GM23338 (cell line): ENCODE measurements at regions not wholly inside any gene's neighbourhood (a gene's known extent, or its start where the extent isn't known, plus 50 kb on each side); places are given as distances from the start of the nearest gene placed in this dataset.

Source experiments
- ATAC-seq: fragments of 200-7000 bp; cut with Tn5 transposase; 3 replicates; pipeline ENCODE4 v1.9.1; 2020
- DNase-seq: peaks from one replicate; pipeline ENCODE4 v3.0.0-alpha.2; 2015; ENCODE audit warnings: low spot score
- H2AFZ ChIP-seq: fragments of 200-600 bp; sonication (generic); 2 replicates; pipeline ENCODE4 v1.8.0; 2016; ENCODE audit warnings: antibody characterized with exemption, mild to moderate bottlenecking, moderate library complexity
- H3F3A ChIP-seq: fragments of 200-600 bp; sonication (generic); replicated peaks from 2 replicates; pipeline ENCODE4 v1.8.0; 2017; ENCODE audit warnings: antibody characterized with exemption, mixed run types, low read depth
- H3K27ac ChIP-seq: fragments of 200-600 bp; sonication (generic); 2 replicates; pipeline ENCODE4 v1.6.1; 2016; ENCODE audit warnings: low read depth
- H3K27me3 ChIP-seq: fragments of 200-600 bp; sonication (generic); 2 replicates; pipeline ENCODE4 v1.8.0; 2016; ENCODE audit warnings: mild to moderate bottlenecking, mixed run types, moderate library complexity; ENCODE audit not compliant: insufficient read depth
- H3K36me3 ChIP-seq: fragments of 200-600 bp; sonication (generic); 2 replicates; pipeline ENCODE4 v1.8.0; 2016; ENCODE audit warnings: mild to moderate bottlenecking; ENCODE audit not compliant: insufficient read depth
- H3K4me1 ChIP-seq: fragments of 200-600 bp; sonication (generic); 2 replicates; pipeline ENCODE4 v1.8.0; 2016; ENCODE audit warnings: mild to moderate bottlenecking, moderate library complexity; ENCODE audit not compliant: insufficient read depth
- H3K4me2 ChIP-seq: fragments of 200-600 bp; sonication (generic); 2 replicates; pipeline ENCODE4 v1.7.1; 2017; ENCODE audit warnings: mixed run types
- H3K4me3 ChIP-seq: fragments of 200-600 bp; sonication (generic); 2 replicates; pipeline ENCODE4 v1.6.1; 2016; ENCODE audit warnings: mixed run types
- H3K79me2 ChIP-seq: fragments of 200-600 bp; sonication (generic); replicated peaks from 2 replicates; pipeline ENCODE4 v1.8.0; 2017; ENCODE audit warnings: mild to moderate bottlenecking; ENCODE audit not compliant: insufficient read depth
- H3K9me2 ChIP-seq: fragments of 200-600 bp; sonication (generic); 2 replicates; pipeline ENCODE4 v1.8.0; 2017; ENCODE audit not compliant: insufficient read depth
- H4K20me1 ChIP-seq: fragments of 200-600 bp; sonication (generic); replicated peaks from 2 replicates; pipeline ENCODE4 v1.8.0; 2017; ENCODE audit warnings: mild to moderate bottlenecking; ENCODE audit not compliant: insufficient read depth
- H3K27ac Mint-ChIP-seq: 2 replicates; pipeline ENCODE4 v1.8.0; 2020; ENCODE audit warnings: inconsistent platforms, mild to moderate bottlenecking, moderate library complexity, mixed read lengths
- H3K27me3 Mint-ChIP-seq: 3 replicates; pipeline ENCODE4 v1.8.0; 2022; ENCODE audit warnings: low read depth, mild to moderate bottlenecking, moderate library complexity, mixed read lengths, inconsistent platforms; ENCODE audit not compliant: insufficient read depth, poor library complexity
- H3K36me3 Mint-ChIP-seq: 3 replicates; pipeline ENCODE4 v1.8.0; 2021; ENCODE audit warnings: low read depth, mild to moderate bottlenecking, inconsistent platforms, moderate library complexity, mixed read lengths
- H3K4me1 Mint-ChIP-seq: 3 replicates; pipeline ENCODE4 v1.8.0; 2020; ENCODE audit warnings: mild to moderate bottlenecking, inconsistent platforms, mixed read lengths
- H3K4me3 Mint-ChIP-seq: 3 replicates; pipeline ENCODE4 v1.8.0; 2021; ENCODE audit warnings: moderate library complexity, mild to moderate bottlenecking, inconsistent platforms, mixed read lengths
- H3K9me3 Mint-ChIP-seq: 3 replicates; pipeline ENCODE4 v1.8.0; 2020; ENCODE audit warnings: moderate library complexity, mild to moderate bottlenecking, inconsistent platforms, mixed read lengths
- CREB1 ChIP-seq: fragments of 250-450 bp; sonication (Bioruptor Pico); IDR thresholded peaks from 2 replicates; pipeline ENCODE4 v1.5.0; 2020; ENCODE audit warnings: low read depth, mild to moderate bottlenecking, moderate library complexity
- CTCF ChIP-seq, 2 experiments: fragments of 200-600 bp in 1 of 2; sonication (generic) in 1 of 2; conservative IDR thresholded peaks; 2 replicates each; pipeline versions ENCODE4 v1.5.1 to v1.6.1; 2016 to 2017; ENCODE audit warnings: antibody characterized with exemption in 2 of 2, low read depth in 2 of 2, mild to moderate bottlenecking in 2 of 2, moderate library complexity in 1 of 2
- EZH2 ChIP-seq: fragments of 200-600 bp; sonication (generic); IDR thresholded peaks from one replicate; pipeline ENCODE4 v1.8.0; 2017; ENCODE audit warnings: antibody characterized with exemption, mild to moderate bottlenecking, low read depth; ENCODE audit not compliant: unreplicated experiment
- EZH2phosphoT487 ChIP-seq: fragments of 200-600 bp; sonication (generic); IDR thresholded peaks from one replicate; pipeline ENCODE4 v1.8.1; 2018; ENCODE audit warnings: antibody characterized with exemption; ENCODE audit not compliant: unreplicated experiment
- JUNB ChIP-seq: IDR thresholded peaks from one replicate; pipeline ENCODE4 v1.6.1; 2016; ENCODE audit warnings: antibody characterized with exemption; ENCODE audit not compliant: unreplicated experiment
- NANOG ChIP-seq: IDR thresholded peaks from 2 replicates; pipeline ENCODE4 v1.6.1; 2016; ENCODE audit warnings: antibody characterized with exemption, borderline replicate concordance
- REST ChIP-seq: IDR thresholded peaks from one replicate; pipeline ENCODE4 v1.6.1; 2018; ENCODE audit warnings: antibody characterized with exemption; ENCODE audit not compliant: unreplicated experiment
- STAT1 ChIP-seq: IDR thresholded peaks from one replicate; pipeline ENCODE4 v1.6.1; 2016; ENCODE audit warnings: antibody characterized with exemption; ENCODE audit not compliant: unreplicated experiment
- ZNF114 ChIP-seq: fragments of 250-450 bp; sonication (Bioruptor Pico); IDR thresholded peaks from 2 replicates; pipeline ENCODE4 v1.5.0; 2020; ENCODE audit warnings: mild to moderate bottlenecking, moderate library complexity
- ZNF331 ChIP-seq: fragments of 250-450 bp; sonication (Bioruptor Pico); IDR thresholded peaks from 2 replicates; pipeline ENCODE4 v1.5.0; 2020; ENCODE audit warnings: low read depth, mild to moderate bottlenecking, moderate library complexity
- TF ChIP-seq, protein P1 (sequence below): IDR thresholded peaks from 2 replicates; pipeline ENCODE4 v1.6.1; 2016; ENCODE audit warnings: antibody characterized with exemption

DNA sequence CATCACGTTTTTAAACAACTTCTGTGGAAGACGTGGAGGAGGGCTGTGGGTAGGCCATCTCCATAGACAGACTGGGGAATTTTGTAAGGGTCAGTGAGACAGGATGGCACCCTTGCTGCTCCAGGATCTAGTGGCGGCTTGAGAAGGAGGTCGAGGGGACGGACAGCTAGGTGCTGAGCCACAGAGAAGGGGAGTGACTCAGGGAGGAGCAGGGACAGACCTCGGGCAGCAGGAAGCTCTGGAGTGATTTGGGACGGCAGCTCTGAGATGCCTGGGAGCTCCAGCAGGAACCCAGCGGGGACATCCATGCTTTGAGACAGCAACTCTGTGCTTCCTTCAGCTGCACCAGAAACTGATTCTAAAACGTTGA lies 169.1 kb upstream of the SOX1 start (continued):
- no peak for TF ChIP-seq REST
- TF ChIP-seq NANOG, result no peak
- no peak for TF ChIP-seq STAT1

DNA sequence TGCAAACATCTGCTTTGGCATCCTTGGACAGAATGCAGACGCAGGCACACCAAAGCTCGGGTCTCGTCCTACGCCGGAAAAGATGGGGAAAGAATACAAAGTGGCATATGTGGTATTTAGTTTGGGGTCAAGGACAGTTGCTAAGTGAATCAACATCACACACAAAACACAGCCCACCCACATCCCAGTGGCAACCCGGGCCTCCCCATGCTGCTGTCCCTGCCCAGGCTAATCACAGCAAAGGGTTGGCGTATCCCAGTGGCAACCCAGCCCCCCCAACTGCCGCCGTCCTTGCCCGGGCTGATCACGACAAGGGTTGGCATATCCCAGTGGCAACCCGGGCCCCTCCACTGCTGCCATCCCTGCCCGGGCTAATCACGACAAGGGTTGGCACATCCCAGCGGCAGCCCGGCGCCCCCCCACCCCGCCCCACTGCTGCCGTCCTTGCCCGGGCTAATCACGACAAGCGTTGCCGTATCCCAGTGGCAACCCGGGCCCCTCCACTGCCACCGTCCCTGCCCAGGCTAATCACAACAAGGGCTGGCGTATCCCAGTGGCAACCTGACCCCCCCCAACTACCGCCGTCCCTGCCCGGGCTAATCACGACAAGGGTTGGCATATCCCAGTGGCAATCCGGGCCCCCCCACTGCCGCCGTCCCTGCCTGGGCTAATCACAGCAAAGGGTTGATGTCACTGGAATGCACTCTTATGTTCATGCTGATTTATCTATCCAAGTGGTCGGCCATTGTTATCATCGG lies 167.8 kb upstream of the SOX1 start:
- no peaks in the 10 kb centered on the region for H3K36me3 Mint-ChIP-seq
- Histone ChIP-seq H3K4me3 (no peak overlapping the region), H3K9me2 (no peaks in the 10 kb centered on the region), H4K20me1 (no peaks in the 10 kb centered on the region), H3K27me3 (peaks cover under 1% of the 10 kb centered on the region; the same call in 1 of the 2 replicates), H2AFZ (no peak overlapping the region), H3K36me3 (no peaks in the 10 kb centered on the region), H3F3A (peaks cover 7% of the 10 kb centered on the region; the same call in 1 of the 2 replicates), H3K4me1 (peaks cover 7% of the 10 kb centered on the region), H3K4me2 (no peak overlapping the region), H3K79me2 (no peaks in the 10 kb centered on the region), H3K27ac (no peak overlapping the region)
- no peak overlapping the region for H3K4me3 Mint-ChIP-seq
- peaks cover 9% of the 10 kb centered on the region for H3K27me3 Mint-ChIP-seq
- no peaks in the 10 kb centered on the region; the same call in 2 of the 3 replicates for H3K9me3 Mint-ChIP-seq
- DNase-seq (no peak), ATAC-seq (no peak)
- H3K27ac Mint-ChIP-seq, result no peak overlapping the region
- peaks cover 16% of the 10 kb centered on the region for H3K4me1 Mint-ChIP-seq
- TF ChIP-seq ZNF114 (CRISPR knock-in tag) (no peak), JUNB (no peak), CREB1 (CRISPR knock-in tag) (no peak), REST (no peak), EZH2phosphoT487 (no peak), ZNF331 (CRISPR knock-in tag) (no peak), EZH2 (no peak), NANOG (no peak), STAT1 (no peak), CTCF (conservative IDR thresholded peaks at IDR 0.05; ENCODE audit: low read depth in 2 of 2) (no peak)
- TF ChIP-seq, protein P1, sequence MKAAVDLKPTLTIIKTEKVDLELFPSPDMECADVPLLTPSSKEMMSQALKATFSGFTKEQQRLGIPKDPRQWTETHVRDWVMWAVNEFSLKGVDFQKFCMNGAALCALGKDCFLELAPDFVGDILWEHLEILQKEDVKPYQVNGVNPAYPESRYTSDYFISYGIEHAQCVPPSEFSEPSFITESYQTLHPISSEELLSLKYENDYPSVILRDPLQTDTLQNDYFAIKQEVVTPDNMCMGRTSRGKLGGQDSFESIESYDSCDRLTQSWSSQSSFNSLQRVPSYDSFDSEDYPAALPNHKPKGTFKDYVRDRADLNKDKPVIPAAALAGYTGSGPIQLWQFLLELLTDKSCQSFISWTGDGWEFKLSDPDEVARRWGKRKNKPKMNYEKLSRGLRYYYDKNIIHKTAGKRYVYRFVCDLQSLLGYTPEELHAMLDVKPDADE, result no peak
